Endothelial cell of umbilical vein (primary cell): ENCODE measurements at regions not wholly inside any gene's neighbourhood (a gene's known extent, or its start where the extent isn't known, plus 50 kb on each side); places are given as distances from the start of the nearest gene placed in this dataset.

Experiments used
- BruUV-seq: library from RNA; stranded (reverse); fragments of 400-500 nt; replicated peaks from 2 replicates; lab custom pipeline; 2021; lab: Mats Ljungman, UMichigan
- CTCF ChIA-PET: fragments of 300-600, 350-600 bp; sonication (Branson Sonifier 250); formaldehyde crosslinking; loops from one replicate; lab custom pipeline; 2021; ENCODE audit warnings: antibody characterized with exemption, inconsistent platforms; lab: Charles Lee
- POLR2A ChIA-PET: fragments of 300-600, 350-600 bp; sonication (Branson Sonifier 250); formaldehyde crosslinking; loops from one replicate; lab custom pipeline; 2021; ENCODE audit warnings: antibody characterized with exemption, inconsistent platforms; lab: Charles Lee
- DNase-seq: peaks from one replicate; pipeline ENCODE4 v3.0.0-alpha.2; 2011; ENCODE audit warnings: low read depth, low spot score
- FAIRE-seq: peaks from 2 replicates; lab custom pipeline; 2011; peaks lifted over from hg19 to GRCh38; lab: Jason Lieb, UNC
- H2AFZ ChIP-seq: 2 replicates; pipeline ENCODE4 v1.6.0; 2012; ENCODE audit warnings: low read depth, low read length, control low read depth, inconsistent platforms
- H3K27ac ChIP-seq: 2 replicates; pipeline ENCODE4 v1.5.1; 2011; ENCODE audit warnings: low read depth, mild to moderate bottlenecking, control low read depth, low read length, moderate library complexity; ENCODE audit not compliant: insufficient read depth
- H3K27me3 ChIP-seq, 2 experiments: 2 replicates each; pipeline versions ENCODE4 v1.6.0 to v1.6.1; 2011; ENCODE audit warnings: low read length in 2 of 2, mixed read lengths in 1 of 2; ENCODE audit not compliant: control insufficient read depth in 2 of 2, insufficient read depth in 2 of 2
- H3K36me3 ChIP-seq, 2 experiments: 2 replicates in 1 of 2; 3 replicates in 1 of 2; pipeline ENCODE4 v1.5.1; 2011; ENCODE audit warnings: low read length in 2 of 2, mild to moderate bottlenecking in 1 of 2, moderate library complexity in 1 of 2; ENCODE audit not compliant: control insufficient read depth in 2 of 2, insufficient read depth in 2 of 2; ENCODE audit errors: extremely low read depth in 1 of 2
- H3K4me1 ChIP-seq: 3 replicates; pipeline ENCODE4 v1.5.1; 2011; ENCODE audit warnings: mild to moderate bottlenecking, low read length; ENCODE audit not compliant: control insufficient read depth, insufficient read depth; ENCODE audit errors: extremely low read depth
- H3K4me2 ChIP-seq: 2 replicates; pipeline ENCODE4 v1.6.1; 2011; ENCODE audit warnings: low read length, control low read depth, mixed read lengths; ENCODE audit not compliant: insufficient read depth
- H3K4me3 ChIP-seq, 3 experiments: fragments of 200-600 bp in 1 of 3; sonication (generic), shearing (Covaris generic) in 1 of 3; replicated peaks in 1 of 3; 2 replicates each; pipeline ENCODE4 v1.5.1; 2011 to 2016; ENCODE audit warnings: control low read depth in 3 of 3, low read length in 3 of 3, mild to moderate bottlenecking in 2 of 3, inconsistent platforms in 1 of 3, low read depth in 1 of 3, moderate library complexity in 1 of 3; ENCODE audit not compliant: insufficient read depth in 1 of 3
- H3K79me2 ChIP-seq: 2 replicates; pipeline ENCODE4 v1.6.0; 2012; ENCODE audit warnings: low read length, inconsistent platforms; ENCODE audit not compliant: control insufficient read depth, insufficient read depth
- H3K9ac ChIP-seq: replicated peaks from 2 replicates; pipeline ENCODE3; 2011; ENCODE audit warnings: low read length, control low read depth; ENCODE audit not compliant: insufficient read depth; ENCODE audit errors: extremely low read depth
- H3K9me1 ChIP-seq: replicated peaks from 3 replicates; pipeline ENCODE4 v1.6.0; 2011; ENCODE audit warnings: mild to moderate bottlenecking, low read length; ENCODE audit not compliant: control insufficient read depth, insufficient read depth; ENCODE audit errors: extremely low read depth
- H3K9me3 ChIP-seq: replicated peaks from 2 replicates; pipeline ENCODE4 v1.5.1; 2012; ENCODE audit warnings: low read length, inconsistent platforms; ENCODE audit not compliant: control insufficient read depth, insufficient read depth
- H4K20me1 ChIP-seq: replicated peaks from 2 replicates; pipeline ENCODE3; 2011; ENCODE audit warnings: mild to moderate bottlenecking, low read length; ENCODE audit not compliant: control insufficient read depth, insufficient read depth; ENCODE audit errors: extremely low read depth
- EZH2 ChIP-seq: IDR thresholded peaks from 2 replicates; pipeline ENCODE4 v1.6.1; 2012; ENCODE audit warnings: borderline replicate concordance, low read depth, mild to moderate bottlenecking, moderate library complexity, low read length, inconsistent platforms; ENCODE audit not compliant: severe bottlenecking
- FOS ChIP-seq: IDR thresholded peaks from 2 replicates; pipeline ENCODE4 v1.6.1; 2011; ENCODE audit warnings: mild to moderate bottlenecking, low read length, moderate library complexity, borderline replicate concordance; ENCODE audit not compliant: insufficient read depth
- GATA2 ChIP-seq: IDR thresholded peaks from 2 replicates; pipeline ENCODE4 v1.7.0; 2011; ENCODE audit warnings: low read depth, mild to moderate bottlenecking, moderate library complexity, mixed read lengths, low read length; ENCODE audit not compliant: insufficient read length, insufficient read depth
- JUN ChIP-seq: IDR thresholded peaks from 2 replicates; pipeline ENCODE4 v1.6.1; 2011; ENCODE audit warnings: borderline replicate concordance, low read depth; ENCODE audit not compliant: insufficient read length, insufficient read depth
- MYC ChIP-seq: IDR thresholded peaks from one replicate; pipeline ENCODE4 v1.6.1; 2011; ENCODE audit warnings: mild to moderate bottlenecking, low read depth, low read length
- POLR2A ChIP-seq: IDR thresholded peaks from 2 replicates; pipeline ENCODE4 v1.6.1; 2012; ENCODE audit warnings: low read depth, mild to moderate bottlenecking, control low read depth, low read length
- POLR2AphosphoS5 ChIP-seq: IDR thresholded peaks from 2 replicates; pipeline ENCODE4 v1.6.1; 2012; ENCODE audit warnings: low read depth, mild to moderate bottlenecking, control low read depth, low read length, moderate library complexity; ENCODE audit not compliant: insufficient read depth
- dilution Hi-C: fragments of 300-500 bp; cut with MboI; formaldehyde crosslinking; loops from one replicate; pipeline ENCODE4 v1.15.0; 2019; ENCODE audit warnings: low sequenced_read_pairs; ENCODE audit not compliant: extremely low pct_ligation_motif_present
- intact Hi-C: fragments of 100-400 bp; cut with micrococcal nuclease; formaldehyde crosslinking; loops from one replicate; pipeline ENCODE4 v1.10.0; 2022
- TF ChIP-seq, protein P1 (sequence below): IDR thresholded peaks from 2 replicates; pipeline ENCODE4 v1.6.1; 2011; ENCODE audit not compliant: insufficient read depth, insufficient read length
- TF ChIP-seq, protein P2 (sequence below), 2 donors: IDR thresholded peaks; 1 replicate in 1 of 2; 2 replicates in 1 of 2; pipeline ENCODE4 v1.5.1; 2011; ENCODE audit warnings: low read length in 2 of 2, mild to moderate bottlenecking in 2 of 2, moderate library complexity in 2 of 2, control low read depth in 1 of 2, inconsistent platforms in 1 of 2, low read depth in 1 of 2; ENCODE audit not compliant: insufficient read depth in 1 of 2; ENCODE audit errors: extremely low read depth in 1 of 2

DNA sequence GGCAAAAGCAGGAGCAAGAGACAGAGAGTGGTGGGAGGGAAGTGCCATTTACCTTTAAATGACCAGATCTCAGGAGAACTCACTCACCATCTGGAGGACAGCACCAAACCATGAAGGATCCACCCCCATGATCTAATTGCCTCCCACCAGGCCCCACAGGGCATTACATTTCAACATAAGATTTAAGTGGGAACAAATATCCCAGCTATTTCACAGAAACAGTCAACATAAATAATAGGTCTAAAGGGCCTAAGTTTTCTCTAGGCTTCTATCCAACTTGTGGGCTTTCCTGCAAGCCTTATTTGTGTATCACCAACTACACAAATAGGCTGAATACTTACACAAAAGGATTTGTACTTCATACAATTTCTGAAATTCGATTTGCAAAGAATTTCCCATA lies 196.8 kb upstream of the POT1 start:
- POLR2A ChIA-PET: no interaction called here
- no peak for TF ChIP-seq POLR2AphosphoS5
- BruUV-seq: no TSS peak
- Histone ChIP-seq H3K9me3 (no peaks in the 10 kb centered on the region), H3K27ac (no peak overlapping the region), H3K9me1 (no peaks in the 10 kb centered on the region), H3K4me3 (no peak overlapping the region), H3K27me3 (no peaks in the 10 kb centered on the region), H3K36me3 (no peaks in the 10 kb centered on the region), H3K4me2 (no peak overlapping the region), H3K79me2 (no peaks in the 10 kb centered on the region), H4K20me1 (no peaks in the 10 kb centered on the region), H3K4me1 (peaks cover 10% of the 10 kb centered on the region), H3K9ac (no peak overlapping the region), H2AFZ (no peak overlapping the region)
- no peak for FAIRE-seq
- intact Hi-C loops: no loop called here
- CTCF ChIA-PET: interaction anchor here (0.6 kb wide), 1 partner anchor 26 kb away, joined by 3 read pairs; no protein-coding TSS in a partner anchor
- no peak for DNase-seq
- dilution Hi-C loops: no loop called here

DNA sequence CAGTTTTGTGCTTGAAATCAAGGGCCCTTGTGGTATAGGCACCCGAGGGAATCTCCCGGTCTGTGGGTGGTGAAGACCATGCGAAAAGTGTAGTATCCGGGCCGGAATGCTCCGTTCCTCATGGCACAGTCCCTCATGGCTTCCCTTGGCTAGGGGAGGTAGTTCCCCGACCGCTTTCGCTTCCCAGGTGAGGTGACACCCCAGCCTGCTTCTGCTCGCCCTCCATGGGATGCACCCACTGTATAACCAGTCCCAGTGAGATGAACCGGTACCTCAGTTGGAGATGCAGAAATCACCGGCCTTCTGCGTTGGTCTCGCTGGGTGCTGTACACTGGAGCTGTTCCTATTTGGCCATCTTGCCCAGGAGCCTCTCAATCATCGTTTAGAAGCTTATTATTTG lies 195.7 kb upstream of the POT1 start:
- ChIA-PET CTCF (interaction anchor here (0.6 kb wide), 1 partner anchor 539 kb away, joined by 3 read pairs; no protein-coding TSS in a partner anchor), POLR2A (no interaction called here)
- BruUV-seq: no TSS peak
- H3K27me3 ChIP-seq: no peaks in the 10 kb centered on the region
- intact Hi-C loops (no loop called here), dilution Hi-C loops (no loop called here)
- DNase-seq: no peak
- H3K9me1 ChIP-seq: no peaks in the 10 kb centered on the region
- no peak overlapping the region for H3K9ac ChIP-seq
- no peak overlapping the region for H3K4me3 ChIP-seq
- FAIRE-seq: no peak
- TF ChIP-seq JUN (no peak), FOS (no peak), POLR2AphosphoS5 (no peak), EZH2 (no peak), POLR2A (no peak), GATA2 (no peak), MYC (no peak)
- TF ChIP-seq, protein P1, sequence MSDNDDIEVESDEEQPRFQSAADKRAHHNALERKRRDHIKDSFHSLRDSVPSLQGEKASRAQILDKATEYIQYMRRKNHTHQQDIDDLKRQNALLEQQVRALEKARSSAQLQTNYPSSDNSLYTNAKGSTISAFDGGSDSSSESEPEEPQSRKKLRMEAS: no peak
- TF ChIP-seq, protein P2, sequence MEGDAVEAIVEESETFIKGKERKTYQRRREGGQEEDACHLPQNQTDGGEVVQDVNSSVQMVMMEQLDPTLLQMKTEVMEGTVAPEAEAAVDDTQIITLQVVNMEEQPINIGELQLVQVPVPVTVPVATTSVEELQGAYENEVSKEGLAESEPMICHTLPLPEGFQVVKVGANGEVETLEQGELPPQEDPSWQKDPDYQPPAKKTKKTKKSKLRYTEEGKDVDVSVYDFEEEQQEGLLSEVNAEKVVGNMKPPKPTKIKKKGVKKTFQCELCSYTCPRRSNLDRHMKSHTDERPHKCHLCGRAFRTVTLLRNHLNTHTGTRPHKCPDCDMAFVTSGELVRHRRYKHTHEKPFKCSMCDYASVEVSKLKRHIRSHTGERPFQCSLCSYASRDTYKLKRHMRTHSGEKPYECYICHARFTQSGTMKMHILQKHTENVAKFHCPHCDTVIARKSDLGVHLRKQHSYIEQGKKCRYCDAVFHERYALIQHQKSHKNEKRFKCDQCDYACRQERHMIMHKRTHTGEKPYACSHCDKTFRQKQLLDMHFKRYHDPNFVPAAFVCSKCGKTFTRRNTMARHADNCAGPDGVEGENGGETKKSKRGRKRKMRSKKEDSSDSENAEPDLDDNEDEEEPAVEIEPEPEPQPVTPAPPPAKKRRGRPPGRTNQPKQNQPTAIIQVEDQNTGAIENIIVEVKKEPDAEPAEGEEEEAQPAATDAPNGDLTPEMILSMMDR (IDR thresholded peaks at IDR 0.05; ENCODE audit: extremely low read depth in 1 of 2, insufficient read depth in 1 of 2, low read depth in 1 of 2, low read length in 2 of 2): no peak
- H3K79me2 ChIP-seq: no peaks in the 10 kb centered on the region
- no peak overlapping the region for H2AFZ ChIP-seq
- H3K4me2 ChIP-seq: no peak overlapping the region
- H4K20me1 ChIP-seq: no peaks in the 10 kb centered on the region
- H3K27ac ChIP-seq: no peak overlapping the region
- H3K4me1 ChIP-seq: peaks cover 8% of the 10 kb centered on the region
- no peaks in the 10 kb centered on the region for H3K36me3 ChIP-seq
- H3K9me3 ChIP-seq: no peaks in the 10 kb centered on the region
